ENCODE measurements at regions not wholly inside any gene's neighbourhood (a gene's known extent, or its start where the extent isn't known, plus 50 kb on each side); places are given as distances from the start of the nearest gene placed in this dataset.

DNA sequence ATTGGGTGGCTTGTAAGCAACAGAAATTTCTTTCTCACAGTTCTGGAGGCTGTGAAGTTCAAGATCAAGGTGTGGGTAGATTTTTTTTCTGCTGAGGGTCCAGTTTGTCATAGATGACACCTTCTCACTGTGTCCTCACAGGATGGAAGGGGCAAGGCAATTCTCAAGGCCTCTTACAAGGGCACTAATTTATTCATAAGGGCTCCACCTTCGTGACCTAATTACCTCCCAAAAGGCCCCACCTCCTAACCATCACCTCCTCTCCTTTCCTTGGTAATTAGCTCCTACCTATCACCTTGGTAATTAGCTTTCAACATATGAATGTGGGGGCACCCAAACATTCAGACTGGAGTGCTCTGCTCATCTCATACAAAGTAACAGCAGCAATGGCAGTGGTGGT lies 92.3 kb upstream of the CD44 start:
- no peak overlapping the region for H3K4me3 ChIP-seq (ENCODE audit: low read depth in 1 of 3, low read length in 3 of 3)
- 94% methylated on average over 1 of the region's 1 CpG for WGBS
- no peaks in the 10 kb centered on the region for H3K36me3 ChIP-seq (ENCODE audit: control insufficient read depth in 4 of 4, insufficient read depth in 3 of 4, low read depth in 1 of 4, low read length in 3 of 4)
- H3K9ac ChIP-seq (ENCODE audit: low read depth in 1 of 2, low read length in 2 of 2), result no peak overlapping the region
- no peak for DNase-seq (ENCODE audit: low spot score)
- no peak overlapping the region for H3K27ac ChIP-seq (ENCODE audit: low read depth in 1 of 2, low read length in 2 of 2)
- H3K27me3 ChIP-seq (ENCODE audit: control insufficient read depth in 4 of 4, insufficient read depth in 4 of 4, low read length in 3 of 4), result peaks cover 0 to 2% (median 0%) of the 10 kb centered on the region in 4 donors
- peaks cover 0 to 2% (median 0%) of the 10 kb centered on the region in 4 donors for H3K4me1 ChIP-seq (ENCODE audit: control insufficient read depth in 4 of 4, insufficient read depth in 4 of 4, low read length in 3 of 4)
- H3K9me3 ChIP-seq (ENCODE audit: control insufficient read depth in 4 of 4, low read length in 3 of 4), result no peaks in the 10 kb centered on the region
- TF ChIP-seq JUND (IDR thresholded peaks at IDR 0.05), result no peak
- TF ChIP-seq GABPA (IDR thresholded peaks at IDR 0.05 in 1 of 2, conservative IDR thresholded peaks at IDR 0.05 in 1 of 2), result no peak
- TF ChIP-seq SP1 (IDR thresholded peaks at IDR 0.05), result no peak
- TF ChIP-seq, protein P1, sequence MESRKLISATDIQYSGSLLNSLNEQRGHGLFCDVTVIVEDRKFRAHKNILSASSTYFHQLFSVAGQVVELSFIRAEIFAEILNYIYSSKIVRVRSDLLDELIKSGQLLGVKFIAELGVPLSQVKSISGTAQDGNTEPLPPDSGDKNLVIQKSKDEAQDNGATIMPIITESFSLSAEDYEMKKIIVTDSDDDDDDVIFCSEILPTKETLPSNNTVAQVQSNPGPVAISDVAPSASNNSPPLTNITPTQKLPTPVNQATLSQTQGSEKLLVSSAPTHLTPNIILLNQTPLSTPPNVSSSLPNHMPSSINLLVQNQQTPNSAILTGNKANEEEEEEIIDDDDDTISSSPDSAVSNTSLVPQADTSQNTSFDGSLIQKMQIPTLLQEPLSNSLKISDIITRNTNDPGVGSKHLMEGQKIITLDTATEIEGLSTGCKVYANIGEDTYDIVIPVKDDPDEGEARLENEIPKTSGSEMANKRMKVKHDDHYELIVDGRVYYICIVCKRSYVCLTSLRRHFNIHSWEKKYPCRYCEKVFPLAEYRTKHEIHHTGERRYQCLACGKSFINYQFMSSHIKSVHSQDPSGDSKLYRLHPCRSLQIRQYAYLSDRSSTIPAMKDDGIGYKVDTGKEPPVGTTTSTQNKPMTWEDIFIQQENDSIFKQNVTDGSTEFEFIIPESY (IDR thresholded peaks at IDR 0.05), result no peak
- TF ChIP-seq, protein P2, sequence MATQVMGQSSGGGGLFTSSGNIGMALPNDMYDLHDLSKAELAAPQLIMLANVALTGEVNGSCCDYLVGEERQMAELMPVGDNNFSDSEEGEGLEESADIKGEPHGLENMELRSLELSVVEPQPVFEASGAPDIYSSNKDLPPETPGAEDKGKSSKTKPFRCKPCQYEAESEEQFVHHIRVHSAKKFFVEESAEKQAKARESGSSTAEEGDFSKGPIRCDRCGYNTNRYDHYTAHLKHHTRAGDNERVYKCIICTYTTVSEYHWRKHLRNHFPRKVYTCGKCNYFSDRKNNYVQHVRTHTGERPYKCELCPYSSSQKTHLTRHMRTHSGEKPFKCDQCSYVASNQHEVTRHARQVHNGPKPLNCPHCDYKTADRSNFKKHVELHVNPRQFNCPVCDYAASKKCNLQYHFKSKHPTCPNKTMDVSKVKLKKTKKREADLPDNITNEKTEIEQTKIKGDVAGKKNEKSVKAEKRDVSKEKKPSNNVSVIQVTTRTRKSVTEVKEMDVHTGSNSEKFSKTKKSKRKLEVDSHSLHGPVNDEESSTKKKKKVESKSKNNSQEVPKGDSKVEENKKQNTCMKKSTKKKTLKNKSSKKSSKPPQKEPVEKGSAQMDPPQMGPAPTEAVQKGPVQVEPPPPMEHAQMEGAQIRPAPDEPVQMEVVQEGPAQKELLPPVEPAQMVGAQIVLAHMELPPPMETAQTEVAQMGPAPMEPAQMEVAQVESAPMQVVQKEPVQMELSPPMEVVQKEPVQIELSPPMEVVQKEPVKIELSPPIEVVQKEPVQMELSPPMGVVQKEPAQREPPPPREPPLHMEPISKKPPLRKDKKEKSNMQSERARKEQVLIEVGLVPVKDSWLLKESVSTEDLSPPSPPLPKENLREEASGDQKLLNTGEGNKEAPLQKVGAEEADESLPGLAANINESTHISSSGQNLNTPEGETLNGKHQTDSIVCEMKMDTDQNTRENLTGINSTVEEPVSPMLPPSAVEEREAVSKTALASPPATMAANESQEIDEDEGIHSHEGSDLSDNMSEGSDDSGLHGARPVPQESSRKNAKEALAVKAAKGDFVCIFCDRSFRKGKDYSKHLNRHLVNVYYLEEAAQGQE (IDR thresholded peaks at IDR 0.05), result no peak
- TF ChIP-seq EGR1 (IDR thresholded peaks at IDR 0.05; ENCODE audit: low read depth in 2 of 2), result no peak
- no peak for TF ChIP-seq HNF4G (IDR thresholded peaks at IDR 0.05)
- TF ChIP-seq, protein P3, sequence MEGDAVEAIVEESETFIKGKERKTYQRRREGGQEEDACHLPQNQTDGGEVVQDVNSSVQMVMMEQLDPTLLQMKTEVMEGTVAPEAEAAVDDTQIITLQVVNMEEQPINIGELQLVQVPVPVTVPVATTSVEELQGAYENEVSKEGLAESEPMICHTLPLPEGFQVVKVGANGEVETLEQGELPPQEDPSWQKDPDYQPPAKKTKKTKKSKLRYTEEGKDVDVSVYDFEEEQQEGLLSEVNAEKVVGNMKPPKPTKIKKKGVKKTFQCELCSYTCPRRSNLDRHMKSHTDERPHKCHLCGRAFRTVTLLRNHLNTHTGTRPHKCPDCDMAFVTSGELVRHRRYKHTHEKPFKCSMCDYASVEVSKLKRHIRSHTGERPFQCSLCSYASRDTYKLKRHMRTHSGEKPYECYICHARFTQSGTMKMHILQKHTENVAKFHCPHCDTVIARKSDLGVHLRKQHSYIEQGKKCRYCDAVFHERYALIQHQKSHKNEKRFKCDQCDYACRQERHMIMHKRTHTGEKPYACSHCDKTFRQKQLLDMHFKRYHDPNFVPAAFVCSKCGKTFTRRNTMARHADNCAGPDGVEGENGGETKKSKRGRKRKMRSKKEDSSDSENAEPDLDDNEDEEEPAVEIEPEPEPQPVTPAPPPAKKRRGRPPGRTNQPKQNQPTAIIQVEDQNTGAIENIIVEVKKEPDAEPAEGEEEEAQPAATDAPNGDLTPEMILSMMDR (IDR thresholded peaks at IDR 0.05; ENCODE audit: low read depth, low read length, missing input control), result no peak
- TF ChIP-seq NR2F2 (IDR thresholded peaks at IDR 0.05), result no peak
- TF ChIP-seq, protein P4, sequence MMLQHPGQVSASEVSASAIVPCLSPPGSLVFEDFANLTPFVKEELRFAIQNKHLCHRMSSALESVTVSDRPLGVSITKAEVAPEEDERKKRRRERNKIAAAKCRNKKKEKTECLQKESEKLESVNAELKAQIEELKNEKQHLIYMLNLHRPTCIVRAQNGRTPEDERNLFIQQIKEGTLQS (IDR thresholded peaks at IDR 0.05), result no peak
- no peak for TF ChIP-seq YY1 (IDR thresholded peaks at IDR 0.05)
- TF ChIP-seq, protein P5, sequence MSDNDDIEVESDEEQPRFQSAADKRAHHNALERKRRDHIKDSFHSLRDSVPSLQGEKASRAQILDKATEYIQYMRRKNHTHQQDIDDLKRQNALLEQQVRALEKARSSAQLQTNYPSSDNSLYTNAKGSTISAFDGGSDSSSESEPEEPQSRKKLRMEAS (IDR thresholded peaks at IDR 0.05), result no peak
- no peak for TF ChIP-seq TAF1 (conservative IDR thresholded peaks at IDR 0.05)
- TF ChIP-seq RAD21 (IDR thresholded peaks at IDR 0.05), result no peak
- no peak for TF ChIP-seq RXRA (IDR thresholded peaks at IDR 0.05)
- no peak for TF ChIP-seq HNF4A (conservative IDR thresholded peaks at IDR 0.05)
- no peak for TF ChIP-seq FOXA2 (IDR thresholded peaks at IDR 0.05)
- TF ChIP-seq FOXA1 (IDR thresholded peaks at IDR 0.05), result no peak
